Calu3 (cell line): ENCODE measurements at regions not wholly inside any gene's neighbourhood (a gene's known extent, or its start where the extent isn't known, plus 50 kb on each side); places are given as distances from the start of the nearest gene placed in this dataset.
"Not testable (repeated sequence)": the region's sequence is repeated elsewhere in the genome, so short reads cannot be mapped to it uniquely, and the experiment has no call there.

Experiments used
- BruUV-seq: library from RNA; stranded (reverse); fragments of 400-500 nt; replicated peaks from 2 replicates; lab custom pipeline; 2021; lab: Mats Ljungman, UMichigan
- CTCF ChIA-PET: fragments of 300-600 bp; sonication (Branson Sonifier 250); formaldehyde crosslinking; loops from one replicate; lab custom pipeline; 2022; ENCODE audit warnings: antibody characterized with exemption; lab: Charles Lee
- DNase-seq: peaks from one replicate; pipeline ENCODE4 v3.0.0; 2022
- H3K27ac Mint-ChIP-seq: one replicate; pipeline ENCODE4 v1.8.0; 2022; ENCODE audit warnings: mixed read lengths; ENCODE audit not compliant: unreplicated experiment
- H3K27me3 Mint-ChIP-seq: one replicate; pipeline ENCODE4 v1.8.0; 2022; ENCODE audit warnings: mixed read lengths; ENCODE audit not compliant: unreplicated experiment
- H3K36me3 Mint-ChIP-seq: one replicate; pipeline ENCODE4 v1.8.0; 2022; ENCODE audit warnings: mild to moderate bottlenecking, moderate library complexity, mixed read lengths; ENCODE audit not compliant: insufficient read depth, unreplicated experiment
- H3K4me1 Mint-ChIP-seq: one replicate; pipeline ENCODE4 v1.8.0; 2022; ENCODE audit warnings: mild to moderate bottlenecking, low read depth, mixed read lengths; ENCODE audit not compliant: unreplicated experiment
- H3K4me3 Mint-ChIP-seq: one replicate; pipeline ENCODE4 v1.8.0; 2022; ENCODE audit warnings: mild to moderate bottlenecking, low read depth, moderate library complexity, mixed read lengths; ENCODE audit not compliant: unreplicated experiment
- H3K9me3 Mint-ChIP-seq: one replicate; pipeline ENCODE4 v1.8.0; 2022; ENCODE audit warnings: low read depth, mixed read lengths; ENCODE audit not compliant: unreplicated experiment
- CTCF ChIP-seq: fragments of 200-600 bp; IDR thresholded peaks from one replicate; pipeline ENCODE4 v1.8.0; 2022; ENCODE audit warnings: antibody characterized with exemption; ENCODE audit not compliant: unreplicated experiment
- intact Hi-C: fragments of 100-400 bp; cut with micrococcal nuclease; formaldehyde crosslinking; loops from one replicate; pipeline ENCODE4 v1.10.0; 2022; ENCODE audit not compliant: unreplicated experiment

GRCh38 chr2:198861080-198861479 lies 596.7 kb downstream of the SATB2 start:
- peaks cover 14% of the 10 kb centered on the region for H3K9me3 Mint-ChIP-seq
- intact Hi-C loops, result no loop called here
- TF ChIP-seq CTCF, result no peak
- H3K4me3 Mint-ChIP-seq, result no peak overlapping the region
- H3K27ac Mint-ChIP-seq, result no peak overlapping the region
- H3K36me3 Mint-ChIP-seq, result no peaks in the 10 kb centered on the region
- BruUV-seq, result no TSS peak
- DNase-seq, result no peak
- H3K4me1 Mint-ChIP-seq, result no peaks in the 10 kb centered on the region
- CTCF ChIA-PET, result no interaction called here
- no peaks in the 10 kb centered on the region for H3K27me3 Mint-ChIP-seq

- intact Hi-C loops, result no loop called here
- Mint-ChIP-seq H3K9me3 (peaks cover 10% of the 10 kb centered on the region), H3K27me3 (no peaks in the 10 kb centered on the region), H3K36me3 (no peaks in the 10 kb centered on the region), H3K4me3 (no peak overlapping the region), H3K27ac (no peak overlapping the region), H3K4me1 (no peaks in the 10 kb centered on the region)
- DNase-seq, result no peak
- no TSS peak for BruUV-seq
- no peak for TF ChIP-seq CTCF
- CTCF ChIA-PET, result no interaction called here
Observed at GRCh38 chr2:198857246-198857645, 600.5 kb downstream of the SATB2 start.

- H3K36me3 Mint-ChIP-seq, BruUV-seq, DNase-seq, H3K27me3 Mint-ChIP-seq, H3K4me3 Mint-ChIP-seq, intact Hi-C loops, CTCF ChIA-PET, H3K27ac Mint-ChIP-seq, H3K4me1 Mint-ChIP-seq: not testable (repeated sequence)
- H3K9me3 Mint-ChIP-seq, result peaks cover 10% of the 10 kb centered on the region
Observed at GRCh38 chr2:198855746-198856145, 602.0 kb downstream of the SATB2 start.

DNA sequence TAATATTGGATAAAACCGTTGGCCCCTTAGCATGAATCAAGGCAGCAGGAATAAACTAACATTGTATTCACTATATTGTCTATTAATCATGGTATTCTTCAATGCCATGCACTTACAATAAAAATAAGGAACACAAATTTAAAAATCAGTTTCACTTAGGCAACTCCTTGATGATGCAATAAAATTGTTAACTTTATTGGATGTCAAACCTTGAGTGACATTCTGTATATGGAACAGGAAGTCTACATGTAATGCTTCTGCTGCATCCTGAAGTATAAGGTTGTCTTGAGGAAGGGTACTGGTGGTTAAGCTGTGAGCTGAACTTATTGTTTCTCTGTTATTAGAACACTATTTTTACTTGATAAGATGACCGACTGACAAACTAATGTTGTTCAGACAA lies 605.5 kb downstream of the SATB2 start:
- Mint-ChIP-seq H3K27me3 (no peaks in the 10 kb centered on the region), H3K27ac (no peak overlapping the region), H3K4me1 (no peaks in the 10 kb centered on the region), H3K4me3 (no peak overlapping the region), H3K9me3 (peaks cover 3% of the 10 kb centered on the region), H3K36me3 (no peaks in the 10 kb centered on the region)
- no peak for DNase-seq
- no TSS peak for BruUV-seq
- CTCF ChIA-PET, result no interaction called here
- intact Hi-C loops, result no loop called here
- TF ChIP-seq CTCF, result no peak

- BruUV-seq, result no TSS peak
- no peaks in the 10 kb centered on the region for H3K36me3 Mint-ChIP-seq
- DNase-seq, result no peak
- H3K9me3 Mint-ChIP-seq, result peaks cover 2% of the 10 kb centered on the region
- CTCF ChIA-PET, result interaction anchor here (0.6 kb wide), 1 partner anchor 159 kb away, joined by 5 read pairs; no protein-coding TSS in a partner anchor
- TF ChIP-seq CTCF, result no peak
- H3K4me1 Mint-ChIP-seq, result no peaks in the 10 kb centered on the region
- H3K27ac Mint-ChIP-seq, result no peak overlapping the region
- H3K4me3 Mint-ChIP-seq, result no peak overlapping the region
- intact Hi-C loops, result no loop called here
- H3K27me3 Mint-ChIP-seq, result no peaks in the 10 kb centered on the region
Observed at GRCh38 chr2:198825534-198825933, 632.2 kb downstream of the SATB2 start.
